ENCODE measurements at regions not wholly inside any gene's neighbourhood (a gene's known extent, or its start where the extent isn't known, plus 50 kb on each side); places are given as distances from the start of the nearest gene placed in this dataset.

DNA sequence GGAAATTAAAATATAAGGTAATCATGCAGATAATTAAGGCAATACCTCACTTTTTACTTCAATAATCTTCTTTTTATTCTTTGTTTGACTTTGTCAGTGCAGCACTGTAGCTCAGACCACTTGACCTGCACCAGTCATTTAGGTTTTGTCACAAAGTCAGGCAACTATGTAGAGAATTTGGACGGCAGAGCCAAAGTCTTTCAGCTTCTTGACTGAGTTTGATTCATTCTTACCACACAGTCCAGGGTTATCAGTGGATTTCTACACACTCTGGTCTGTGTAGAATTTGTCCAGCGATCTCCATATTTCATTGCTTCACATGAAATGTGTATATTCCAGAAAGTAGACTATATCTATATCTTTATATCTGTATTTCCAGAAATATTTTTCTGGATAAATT, 107.3 kb downstream of the TFAP2B start:
- ChIA-PET POLR2A (ENCODE audit: unreplicated experiment) (no interaction called here), CTCF (no interaction called here)
- Histone ChIP-seq H3K4me3 (no peak overlapping the region), H3K9me3 (ENCODE audit: insufficient read depth, low read depth) (no peaks in the 10 kb centered on the region), H4K20me1 (ENCODE audit: insufficient read depth) (no peaks in the 10 kb centered on the region), H2AFZ (no peak overlapping the region), H3K79me2 (ENCODE audit: low read depth) (no peaks in the 10 kb centered on the region), H3K27ac (no peak overlapping the region), H3F3A (ENCODE audit: insufficient read depth, low read depth) (no peaks in the 10 kb centered on the region), H3K36me3 (ENCODE audit: low read depth) (no peaks in the 10 kb centered on the region), H3K4me1 (replicated peaks; ENCODE audit: insufficient read depth) (no peaks in the 10 kb centered on the region), H3K4me2 (no peak overlapping the region), H3K9me2 (ENCODE audit: insufficient read depth) (no peaks in the 10 kb centered on the region), H3K27me3 (ENCODE audit: insufficient read depth, low read depth) (no peaks in the 10 kb centered on the region)
- intact Hi-C loops (cut with micrococcal nuclease; ENCODE audit: unreplicated experiment) = no loop called here
- TF ChIP-seq, protein P1, sequence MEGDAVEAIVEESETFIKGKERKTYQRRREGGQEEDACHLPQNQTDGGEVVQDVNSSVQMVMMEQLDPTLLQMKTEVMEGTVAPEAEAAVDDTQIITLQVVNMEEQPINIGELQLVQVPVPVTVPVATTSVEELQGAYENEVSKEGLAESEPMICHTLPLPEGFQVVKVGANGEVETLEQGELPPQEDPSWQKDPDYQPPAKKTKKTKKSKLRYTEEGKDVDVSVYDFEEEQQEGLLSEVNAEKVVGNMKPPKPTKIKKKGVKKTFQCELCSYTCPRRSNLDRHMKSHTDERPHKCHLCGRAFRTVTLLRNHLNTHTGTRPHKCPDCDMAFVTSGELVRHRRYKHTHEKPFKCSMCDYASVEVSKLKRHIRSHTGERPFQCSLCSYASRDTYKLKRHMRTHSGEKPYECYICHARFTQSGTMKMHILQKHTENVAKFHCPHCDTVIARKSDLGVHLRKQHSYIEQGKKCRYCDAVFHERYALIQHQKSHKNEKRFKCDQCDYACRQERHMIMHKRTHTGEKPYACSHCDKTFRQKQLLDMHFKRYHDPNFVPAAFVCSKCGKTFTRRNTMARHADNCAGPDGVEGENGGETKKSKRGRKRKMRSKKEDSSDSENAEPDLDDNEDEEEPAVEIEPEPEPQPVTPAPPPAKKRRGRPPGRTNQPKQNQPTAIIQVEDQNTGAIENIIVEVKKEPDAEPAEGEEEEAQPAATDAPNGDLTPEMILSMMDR (conservative IDR thresholded peaks at IDR 0.05) = no peak
- TF ChIP-seq EZH2 (IDR thresholded peaks at IDR 0.05; ENCODE audit: low read depth) = no peak
- no peak for DNase-seq
- no TSS peak for BruUV-seq (replicated peaks)

DNA sequence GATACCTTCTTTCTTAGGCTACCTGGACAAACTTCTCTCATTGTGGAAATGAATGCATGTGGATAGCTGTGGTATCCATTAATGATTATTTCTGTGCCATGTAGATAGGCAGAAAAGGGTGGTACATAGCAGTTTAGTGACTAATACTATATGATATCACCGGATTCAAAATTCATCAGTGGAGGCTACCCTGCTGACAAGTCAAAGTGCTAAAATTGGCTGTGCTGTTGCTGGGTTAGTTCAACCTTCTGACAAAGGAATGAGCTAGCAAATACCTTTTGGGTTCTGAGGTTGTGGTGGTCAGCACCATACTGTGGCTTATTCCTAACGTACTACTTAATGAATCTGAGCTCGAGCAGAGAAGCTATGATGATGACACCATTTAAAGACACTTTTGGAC, 109.1 kb downstream of the TFAP2B start:
- DNase-seq = no peak
- Histone ChIP-seq H2AFZ (no peak overlapping the region), H3K79me2 (ENCODE audit: low read depth) (no peaks in the 10 kb centered on the region), H3K27ac (no peak overlapping the region), H3K9me3 (ENCODE audit: insufficient read depth, low read depth) (no peaks in the 10 kb centered on the region), H3K4me2 (no peak overlapping the region), H3K4me1 (replicated peaks; ENCODE audit: insufficient read depth) (no peaks in the 10 kb centered on the region), H3K4me3 (no peak overlapping the region), H4K20me1 (ENCODE audit: insufficient read depth) (no peaks in the 10 kb centered on the region), H3K36me3 (ENCODE audit: low read depth) (no peaks in the 10 kb centered on the region), H3K9me2 (ENCODE audit: insufficient read depth) (no peaks in the 10 kb centered on the region), H3K27me3 (ENCODE audit: insufficient read depth, low read depth) (no peaks in the 10 kb centered on the region), H3F3A (ENCODE audit: insufficient read depth, low read depth) (no peaks in the 10 kb centered on the region)
- intact Hi-C loops (cut with micrococcal nuclease; ENCODE audit: unreplicated experiment) = no loop called here
- CTCF ChIA-PET = no interaction called here
- BruUV-seq (replicated peaks) = no TSS peak
- POLR2A ChIA-PET (ENCODE audit: unreplicated experiment) = no interaction called here
- TF ChIP-seq, protein P1 (conservative IDR thresholded peaks at IDR 0.05) = no peak
- TF ChIP-seq EZH2 (IDR thresholded peaks at IDR 0.05; ENCODE audit: low read depth) = no peak

DNA sequence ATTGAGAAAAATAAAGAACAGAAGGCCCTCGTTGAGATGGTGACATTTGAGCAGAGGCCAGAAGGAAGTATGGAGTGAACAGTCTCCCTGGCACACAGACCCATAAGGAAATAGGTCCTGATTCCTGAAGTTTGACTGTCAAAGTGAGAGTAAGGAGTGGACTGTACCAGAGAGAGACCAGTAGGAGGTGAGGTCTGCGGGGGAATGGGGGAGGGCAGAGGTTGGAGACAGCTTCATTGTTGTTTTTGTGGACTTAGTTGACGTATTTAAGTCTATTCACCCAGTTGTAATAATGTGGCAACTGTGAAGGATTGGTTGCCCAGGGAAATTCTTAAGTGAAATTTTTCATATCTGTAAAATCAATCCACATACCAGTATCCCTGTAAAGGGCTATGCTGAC, 110.7 kb downstream of the TFAP2B start:
- intact Hi-C loops (cut with micrococcal nuclease; ENCODE audit: unreplicated experiment) = no loop called here
- no peaks in the 10 kb centered on the region for H3K9me2 ChIP-seq (ENCODE audit: insufficient read depth)
- H3K27ac ChIP-seq = no peak overlapping the region
- TF ChIP-seq EZH2 (IDR thresholded peaks at IDR 0.05; ENCODE audit: low read depth) = no peak
- TF ChIP-seq, protein P1 (conservative IDR thresholded peaks at IDR 0.05) = no peak
- no peaks in the 10 kb centered on the region for H3K9me3 ChIP-seq (ENCODE audit: insufficient read depth, low read depth)
- no peak overlapping the region for H3K4me3 ChIP-seq
- no peak for DNase-seq
- no peak overlapping the region for H3K4me2 ChIP-seq
- H3K4me1 ChIP-seq (replicated peaks; ENCODE audit: insufficient read depth) = no peaks in the 10 kb centered on the region
- no peaks in the 10 kb centered on the region for H3K27me3 ChIP-seq (ENCODE audit: insufficient read depth, low read depth)
- no peak overlapping the region for H2AFZ ChIP-seq
- no TSS peak for BruUV-seq (replicated peaks)
- H3K36me3 ChIP-seq (ENCODE audit: low read depth) = no peaks in the 10 kb centered on the region
- POLR2A ChIA-PET (ENCODE audit: unreplicated experiment) = no interaction called here
- H4K20me1 ChIP-seq (ENCODE audit: insufficient read depth) = no peaks in the 10 kb centered on the region
- CTCF ChIA-PET = no interaction called here
- no peaks in the 10 kb centered on the region for H3K79me2 ChIP-seq (ENCODE audit: low read depth)
- no peaks in the 10 kb centered on the region for H3F3A ChIP-seq (ENCODE audit: insufficient read depth, low read depth)
